ENCODE measurements at regions not wholly inside any gene's neighbourhood (a gene's known extent, or its start where the extent isn't known, plus 50 kb on each side); places are given as distances from the start of the nearest gene placed in this dataset.

DNA sequence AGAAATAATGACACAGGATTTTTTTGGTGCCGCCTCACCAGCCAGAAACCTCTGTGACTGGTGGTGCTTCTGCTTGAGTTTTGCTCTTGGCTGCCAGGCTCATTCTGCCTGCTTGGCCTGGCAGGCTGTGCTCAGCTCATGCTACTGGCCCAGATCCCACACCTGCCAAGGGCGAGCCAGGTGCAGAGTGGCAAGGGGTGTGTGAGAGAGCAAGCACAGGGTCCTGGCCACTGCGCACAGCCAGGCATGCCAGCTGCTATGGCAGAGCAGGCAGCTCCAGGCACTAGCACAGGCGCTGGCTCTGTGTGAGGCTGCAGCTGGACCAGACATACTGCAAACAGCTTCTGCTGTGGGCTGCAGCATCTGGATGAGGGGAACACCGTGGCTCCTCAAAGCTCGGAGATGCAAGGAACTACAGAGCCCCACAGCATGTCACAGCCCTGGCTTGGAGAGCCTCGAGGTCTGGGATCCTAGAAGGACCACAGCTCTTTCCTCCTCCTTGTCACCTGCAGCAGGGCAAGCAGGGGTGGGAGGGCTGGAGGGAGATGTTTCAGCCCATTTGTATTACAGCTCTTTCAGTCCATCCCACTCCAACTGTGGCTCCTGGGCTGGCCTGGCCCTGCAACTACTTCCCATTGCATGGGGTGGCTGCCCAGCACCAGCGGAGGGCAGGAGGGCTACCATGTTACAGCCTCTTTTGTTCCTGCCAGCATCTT, 313.4 kb upstream of the SEMA3C start:
- H3K9me3 ChIP-seq (ENCODE audit: control extremely low read depth in 1 of 3, control insufficient read depth in 2 of 3, insufficient read depth in 1 of 3, low read length in 2 of 3) = peaks cover 0 to 19% (median 0%) of the 10 kb centered on the region in 3 donors
- ATAC-seq (ENCODE audit: low read depth) (no peak), DNase-seq (peak; percentile 3)
- Mint-ChIP-seq H3K4me3 (no peak overlapping the region), H3K9me3 (ENCODE audit: insufficient read depth) (no peaks in the 10 kb centered on the region), H3K27ac (no peak overlapping the region), H3K27me3 (no peaks in the 10 kb centered on the region), H3K4me1 (no peaks in the 10 kb centered on the region)
- WGBS (ENCODE audit: insufficient coverage) = 79% methylated on average over 7 of the region's 8 CpGs
- H3K4me2 ChIP-seq (replicated peaks; ENCODE audit: low read depth, low read length, poor library complexity, severe bottlenecking) = no peak overlapping the region
- no peak overlapping the region for H3K9ac ChIP-seq (ENCODE audit: low read length)
- no peak overlapping the region for H3K4me3 ChIP-seq (ENCODE audit: control extremely low read depth in 1 of 5, extremely low read depth in 1 of 5, insufficient read depth in 1 of 5, low read depth in 2 of 5, low read length in 4 of 5)
- H3K4me1 ChIP-seq (ENCODE audit: control insufficient read depth in 2 of 2, insufficient read depth in 2 of 2, low read length in 2 of 2) = no peaks in the 10 kb centered on the region
- no peak for TF ChIP-seq EZH2 (IDR thresholded peaks at IDR 0.05; ENCODE audit: borderline replicate concordance, insufficient read depth, low read depth, low read length, poor library complexity, severe bottlenecking)
- TF ChIP-seq, protein P1, sequence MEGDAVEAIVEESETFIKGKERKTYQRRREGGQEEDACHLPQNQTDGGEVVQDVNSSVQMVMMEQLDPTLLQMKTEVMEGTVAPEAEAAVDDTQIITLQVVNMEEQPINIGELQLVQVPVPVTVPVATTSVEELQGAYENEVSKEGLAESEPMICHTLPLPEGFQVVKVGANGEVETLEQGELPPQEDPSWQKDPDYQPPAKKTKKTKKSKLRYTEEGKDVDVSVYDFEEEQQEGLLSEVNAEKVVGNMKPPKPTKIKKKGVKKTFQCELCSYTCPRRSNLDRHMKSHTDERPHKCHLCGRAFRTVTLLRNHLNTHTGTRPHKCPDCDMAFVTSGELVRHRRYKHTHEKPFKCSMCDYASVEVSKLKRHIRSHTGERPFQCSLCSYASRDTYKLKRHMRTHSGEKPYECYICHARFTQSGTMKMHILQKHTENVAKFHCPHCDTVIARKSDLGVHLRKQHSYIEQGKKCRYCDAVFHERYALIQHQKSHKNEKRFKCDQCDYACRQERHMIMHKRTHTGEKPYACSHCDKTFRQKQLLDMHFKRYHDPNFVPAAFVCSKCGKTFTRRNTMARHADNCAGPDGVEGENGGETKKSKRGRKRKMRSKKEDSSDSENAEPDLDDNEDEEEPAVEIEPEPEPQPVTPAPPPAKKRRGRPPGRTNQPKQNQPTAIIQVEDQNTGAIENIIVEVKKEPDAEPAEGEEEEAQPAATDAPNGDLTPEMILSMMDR (IDR thresholded peaks at IDR 0.05) = no peak
- H3K79me2 ChIP-seq (ENCODE audit: control insufficient read depth, insufficient read depth, low read length) = no peaks in the 10 kb centered on the region
- H3K36me3 ChIP-seq (replicated peaks in 1 of 2; ENCODE audit: control extremely low read depth in 1 of 2, control insufficient read depth in 1 of 2, extremely low read depth in 1 of 2, insufficient read depth in 2 of 2, low read length in 1 of 2) = no peaks in the 10 kb centered on the region
- CTCF ChIA-PET = no interaction called here
- POLR2A ChIA-PET = no interaction called here
- H4K20me1 ChIP-seq (ENCODE audit: control insufficient read depth, insufficient read depth, low read length, poor library complexity, severe bottlenecking) = no peaks in the 10 kb centered on the region
- intact Hi-C loops (cut with micrococcal nuclease) = no loop called here
- H3K27me3 ChIP-seq (replicated peaks in 1 of 4; ENCODE audit: control extremely low read depth in 1 of 4, control insufficient read depth in 3 of 4, insufficient read depth in 4 of 4, low read length in 3 of 4) = no peaks in the 10 kb centered on the region
- no peak overlapping the region for H3K27ac ChIP-seq (ENCODE audit: low read length in 2 of 2)
- no peak overlapping the region for H2AFZ ChIP-seq (ENCODE audit: insufficient read depth, low read depth, low read length, poor library complexity, severe bottlenecking)

DNA sequence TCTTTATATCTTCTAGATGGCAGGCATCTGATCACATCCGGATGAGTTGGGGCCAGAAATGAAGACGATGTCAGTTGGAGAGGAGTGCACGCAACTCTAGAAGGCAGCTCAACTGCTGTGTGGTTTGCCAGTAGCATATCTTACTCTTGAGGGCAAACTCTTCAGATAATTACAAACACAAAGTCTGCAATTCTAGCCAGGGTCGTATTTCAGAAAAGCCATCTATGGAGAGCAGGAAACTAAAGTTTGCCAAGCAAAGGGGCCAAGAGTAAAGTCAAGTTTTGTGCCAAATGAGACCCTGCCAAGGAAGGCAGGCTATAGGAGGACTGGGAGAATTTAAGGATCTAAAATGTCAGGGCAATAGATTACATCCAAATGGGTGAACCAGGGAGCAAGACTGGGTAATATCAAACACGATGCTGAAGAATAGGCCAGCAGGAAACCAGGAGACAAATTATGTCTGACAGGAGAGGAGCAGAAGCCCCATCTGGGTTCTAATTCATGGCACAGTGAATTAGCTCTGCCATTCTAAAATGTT, 312.5 kb upstream of the SEMA3C start:
- Histone ChIP-seq H3K4me3 (ENCODE audit: control extremely low read depth in 1 of 5, extremely low read depth in 1 of 5, insufficient read depth in 1 of 5, low read depth in 2 of 5, low read length in 4 of 5) (no peak overlapping the region), H3K79me2 (ENCODE audit: control insufficient read depth, insufficient read depth, low read length) (no peaks in the 10 kb centered on the region), H4K20me1 (ENCODE audit: control insufficient read depth, insufficient read depth, low read length, poor library complexity, severe bottlenecking) (no peaks in the 10 kb centered on the region), H2AFZ (ENCODE audit: insufficient read depth, low read depth, low read length, poor library complexity, severe bottlenecking) (no peak overlapping the region), H3K4me2 (replicated peaks; ENCODE audit: low read depth, low read length, poor library complexity, severe bottlenecking) (no peak overlapping the region), H3K36me3 (replicated peaks in 1 of 2; ENCODE audit: control extremely low read depth in 1 of 2, control insufficient read depth in 1 of 2, extremely low read depth in 1 of 2, insufficient read depth in 2 of 2, low read length in 1 of 2) (no peaks in the 10 kb centered on the region), H3K27ac (ENCODE audit: low read length in 2 of 2) (no peak overlapping the region), H3K4me1 (ENCODE audit: control insufficient read depth in 2 of 2, insufficient read depth in 2 of 2, low read length in 2 of 2) (no peaks in the 10 kb centered on the region), H3K9me3 (ENCODE audit: control extremely low read depth in 1 of 3, control insufficient read depth in 2 of 3, insufficient read depth in 1 of 3, low read length in 2 of 3) (peaks cover 0 to 19% (median 0%) of the 10 kb centered on the region in 3 donors), H3K9ac (ENCODE audit: low read length) (no peak overlapping the region), H3K27me3 (replicated peaks in 1 of 4; ENCODE audit: control extremely low read depth in 1 of 4, control insufficient read depth in 3 of 4, insufficient read depth in 4 of 4, low read length in 3 of 4) (no peaks in the 10 kb centered on the region)
- H3K4me3 Mint-ChIP-seq = no peak overlapping the region
- H3K27ac Mint-ChIP-seq = no peak overlapping the region
- H3K4me1 Mint-ChIP-seq = no peaks in the 10 kb centered on the region
- ATAC-seq (ENCODE audit: low read depth) (no peak), DNase-seq (no peak)
- 88% methylated on average over 4 of the region's 5 CpGs for WGBS (ENCODE audit: insufficient coverage)
- no peaks in the 10 kb centered on the region for H3K9me3 Mint-ChIP-seq (ENCODE audit: insufficient read depth)
- CTCF ChIA-PET = no interaction called here
- TF ChIP-seq, protein P1 (IDR thresholded peaks at IDR 0.05) = no peak
- TF ChIP-seq EZH2 (IDR thresholded peaks at IDR 0.05; ENCODE audit: borderline replicate concordance, insufficient read depth, low read depth, low read length, poor library complexity, severe bottlenecking) = no peak
- H3K27me3 Mint-ChIP-seq = no peaks in the 10 kb centered on the region
- POLR2A ChIA-PET = no interaction called here
- intact Hi-C loops (cut with micrococcal nuclease) = no loop called here

Data from B cell (primary cell).